Calu3 (cell line): ENCODE measurements at regions not wholly inside any gene's neighbourhood (a gene's known extent, or its start where the extent isn't known, plus 50 kb on each side); places are given as distances from the start of the nearest gene placed in this dataset.

Experiments used
- BruUV-seq: library from RNA; stranded (reverse); fragments of 400-500 nt; replicated peaks from 2 replicates; lab custom pipeline; 2021; lab: Mats Ljungman, UMichigan
- CTCF ChIA-PET: fragments of 300-600 bp; sonication (Branson Sonifier 250); formaldehyde crosslinking; loops from one replicate; lab custom pipeline; 2022; ENCODE audit warnings: antibody characterized with exemption; lab: Charles Lee
- DNase-seq: peaks from one replicate; pipeline ENCODE4 v3.0.0; 2022
- H3K27ac Mint-ChIP-seq: one replicate; pipeline ENCODE4 v1.8.0; 2022; ENCODE audit warnings: mixed read lengths; ENCODE audit not compliant: unreplicated experiment
- H3K27me3 Mint-ChIP-seq: one replicate; pipeline ENCODE4 v1.8.0; 2022; ENCODE audit warnings: mixed read lengths; ENCODE audit not compliant: unreplicated experiment
- H3K36me3 Mint-ChIP-seq: one replicate; pipeline ENCODE4 v1.8.0; 2022; ENCODE audit warnings: mild to moderate bottlenecking, moderate library complexity, mixed read lengths; ENCODE audit not compliant: insufficient read depth, unreplicated experiment
- H3K4me1 Mint-ChIP-seq: one replicate; pipeline ENCODE4 v1.8.0; 2022; ENCODE audit warnings: mild to moderate bottlenecking, low read depth, mixed read lengths; ENCODE audit not compliant: unreplicated experiment
- H3K4me3 Mint-ChIP-seq: one replicate; pipeline ENCODE4 v1.8.0; 2022; ENCODE audit warnings: mild to moderate bottlenecking, low read depth, moderate library complexity, mixed read lengths; ENCODE audit not compliant: unreplicated experiment
- H3K9me3 Mint-ChIP-seq: one replicate; pipeline ENCODE4 v1.8.0; 2022; ENCODE audit warnings: low read depth, mixed read lengths; ENCODE audit not compliant: unreplicated experiment
- CTCF ChIP-seq: fragments of 200-600 bp; IDR thresholded peaks from one replicate; pipeline ENCODE4 v1.8.0; 2022; ENCODE audit warnings: antibody characterized with exemption; ENCODE audit not compliant: unreplicated experiment
- intact Hi-C: fragments of 100-400 bp; cut with micrococcal nuclease; formaldehyde crosslinking; loops from one replicate; pipeline ENCODE4 v1.10.0; 2022; ENCODE audit not compliant: unreplicated experiment

DNA sequence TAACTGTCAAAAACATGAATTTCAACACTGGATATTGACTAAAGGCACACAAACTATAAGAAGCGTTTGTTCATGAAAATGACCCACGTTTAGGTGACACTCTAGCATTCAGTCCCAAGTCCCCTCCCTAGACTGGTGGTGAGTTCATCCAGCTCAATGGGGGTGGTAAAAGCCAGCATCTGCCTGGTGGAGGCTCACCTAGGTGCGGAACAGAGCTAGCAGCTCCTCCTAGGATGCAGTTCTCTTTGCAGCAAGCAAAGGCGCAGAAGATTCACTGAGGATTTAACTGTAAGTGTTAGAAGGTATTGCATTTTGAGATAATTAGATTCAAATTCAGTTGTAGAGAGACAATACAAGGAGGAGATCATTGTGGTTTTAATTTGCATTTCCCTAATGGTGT, 87.6 kb downstream of the VSTM2A start:
- BruUV-seq = no TSS peak
- CTCF ChIA-PET = no interaction called here
- Mint-ChIP-seq H3K9me3 (peaks cover 2% of the 10 kb centered on the region), H3K4me1 (no peaks in the 10 kb centered on the region), H3K4me3 (no peak overlapping the region), H3K27me3 (peaks cover 31% of the 10 kb centered on the region), H3K36me3 (no peaks in the 10 kb centered on the region), H3K27ac (no peak overlapping the region)
- DNase-seq = no peak
- intact Hi-C loops = no loop called here
- TF ChIP-seq CTCF = no peak

DNA sequence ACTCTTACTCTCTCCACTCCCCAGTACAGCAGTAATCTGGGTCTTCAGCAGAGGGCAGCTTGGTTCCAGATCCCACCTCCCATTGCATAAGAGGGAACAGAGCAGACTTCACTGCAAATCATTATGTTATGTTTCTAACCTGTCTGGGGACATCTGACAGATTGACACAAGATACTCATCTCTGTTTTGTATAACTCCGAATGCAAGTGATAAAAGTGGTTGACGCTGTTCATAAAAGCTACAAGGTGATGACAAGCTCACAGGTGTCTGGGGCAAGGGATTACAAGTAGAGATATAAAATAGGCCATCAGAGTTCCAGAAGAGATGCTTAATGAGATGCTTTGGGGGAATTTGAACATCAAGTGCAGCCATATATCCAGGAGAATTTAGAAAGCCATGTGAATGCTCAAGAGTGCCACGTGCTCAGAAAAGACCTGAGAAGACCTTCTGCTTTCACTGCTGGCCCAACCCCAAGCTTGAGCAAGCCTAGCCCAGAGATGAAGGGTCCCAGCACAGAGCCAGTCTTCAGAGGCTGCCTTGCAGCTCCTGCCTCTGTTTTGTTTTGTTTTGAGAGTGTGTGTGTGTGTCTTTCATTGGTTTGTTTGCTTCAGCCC, 80.6 kb downstream of the VSTM2A start:
- Mint-ChIP-seq H3K36me3 (no peaks in the 10 kb centered on the region), H3K9me3 (peaks cover 2% of the 10 kb centered on the region), H3K27me3 (peaks cover 30% of the 10 kb centered on the region), H3K4me3 (no peak overlapping the region), H3K4me1 (no peaks in the 10 kb centered on the region), H3K27ac (no peak overlapping the region)
- intact Hi-C loops = no loop called here
- DNase-seq = no peak
- BruUV-seq = no TSS peak
- CTCF ChIA-PET = no interaction called here
- TF ChIP-seq CTCF = no peak
